NCI-H2196 (cell line): ENCODE measurements at regions not wholly inside any gene's neighbourhood (a gene's known extent, or its start where the extent isn't known, plus 50 kb on each side); places are given as distances from the start of the nearest gene placed in this dataset.

Source experiments
- DNase-seq: peaks from one replicate; lab custom pipeline; 2025; ENCODE audit not compliant: unreplicated experiment; lab: John Stamatoyannopoulos, UW

DNA sequence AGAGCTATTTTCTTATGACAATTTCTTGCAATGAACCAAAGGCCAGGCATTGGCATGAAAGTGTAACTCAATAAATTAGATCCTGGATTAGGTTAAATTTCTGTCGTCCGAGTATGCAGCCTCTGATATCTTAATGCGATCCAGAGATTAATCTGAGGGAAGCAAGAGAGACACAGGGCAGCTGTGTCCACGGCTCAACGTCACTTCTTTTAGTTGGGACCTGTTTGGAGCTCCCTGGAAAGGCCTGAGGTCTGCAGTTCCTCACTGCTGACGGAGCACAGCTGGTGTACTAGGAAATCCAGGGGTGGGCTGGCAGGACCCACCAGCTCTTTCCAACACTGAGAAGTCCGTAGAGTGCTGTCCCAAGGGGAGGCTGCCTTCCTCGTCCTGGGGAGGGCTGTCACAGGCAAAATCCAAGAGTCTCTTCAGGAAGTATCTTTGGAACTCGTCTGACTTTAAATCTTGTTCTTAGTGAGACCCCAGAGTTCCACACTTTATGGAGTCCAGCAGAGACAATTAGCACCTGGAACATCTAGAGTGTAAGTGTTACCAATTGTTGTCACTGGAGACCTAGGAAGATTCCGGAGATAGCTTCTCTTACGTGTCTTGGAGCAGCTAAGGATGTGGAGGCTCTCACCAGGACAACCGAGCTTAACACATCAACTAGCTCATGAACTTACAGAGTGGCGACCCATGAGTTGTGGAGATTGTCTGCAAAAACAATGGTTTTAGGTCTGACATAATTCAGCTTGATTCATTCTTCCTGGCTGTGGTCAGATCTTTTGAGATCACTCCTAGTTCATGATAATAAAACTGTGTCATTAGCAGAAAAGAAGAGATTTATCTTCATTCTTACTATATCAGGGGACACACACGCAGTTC is 173.7 kb downstream of the ACKR3 start:
- no peak for DNase-seq

DNA sequence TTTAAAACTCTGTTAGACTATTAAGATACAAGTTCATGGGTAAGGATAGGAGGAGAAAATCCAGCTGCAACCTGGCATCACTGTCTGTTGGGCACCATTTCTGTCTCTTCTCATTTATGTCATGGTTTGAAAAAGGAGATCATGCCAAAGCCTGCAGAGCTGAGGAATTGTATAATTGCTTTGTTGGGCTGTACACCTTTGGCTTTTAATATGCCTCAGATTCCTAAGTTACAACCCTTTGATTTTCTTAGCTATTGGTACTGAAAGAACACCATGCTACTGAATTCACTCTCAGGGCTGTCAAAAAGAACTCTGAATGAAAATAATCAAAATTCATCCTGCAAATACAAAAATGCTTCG is 174.3 kb downstream of the ACKR3 start:
- no peak for DNase-seq

DNA sequence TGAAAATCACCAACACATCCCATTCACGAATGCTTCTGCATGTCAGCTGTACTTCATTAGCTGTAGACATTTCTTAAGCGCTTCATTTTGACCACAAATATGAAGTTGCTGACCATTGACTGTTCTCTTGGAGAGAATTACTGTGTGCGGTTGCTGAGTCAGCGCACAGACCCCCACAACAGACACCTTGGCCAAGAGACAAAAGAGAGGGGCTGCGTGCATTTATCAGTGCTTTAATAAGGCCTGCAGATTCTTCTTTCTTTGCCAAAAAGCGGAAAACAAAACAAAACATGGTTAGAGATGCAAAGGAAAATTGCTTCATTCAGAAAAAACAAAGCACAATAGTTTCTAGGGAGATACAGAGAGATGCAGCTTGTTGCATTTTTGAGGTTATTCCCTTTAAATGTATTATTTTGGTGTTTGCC is 174.7 kb downstream of the ACKR3 start:
- no peak for DNase-seq

DNA sequence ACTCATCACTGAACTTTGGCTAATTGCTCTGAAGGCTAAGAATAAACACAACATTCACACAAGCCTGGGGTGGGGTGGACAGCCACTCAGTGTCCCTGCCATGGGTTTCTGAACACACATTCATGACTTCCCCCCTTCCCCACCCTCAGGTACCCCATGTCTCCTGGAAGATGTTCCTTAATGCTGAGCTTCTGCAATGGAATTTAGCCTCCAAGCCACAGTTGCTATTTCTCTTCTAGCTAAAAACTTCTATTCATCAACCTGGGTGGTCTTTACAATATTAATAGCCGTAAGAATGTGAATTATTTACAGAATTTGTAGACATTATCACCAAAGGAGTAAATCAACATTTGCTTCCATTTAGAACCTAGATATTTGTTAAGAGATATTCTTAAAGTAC is 175.1 kb downstream of the ACKR3 start:
- DNase-seq = no peak

DNA sequence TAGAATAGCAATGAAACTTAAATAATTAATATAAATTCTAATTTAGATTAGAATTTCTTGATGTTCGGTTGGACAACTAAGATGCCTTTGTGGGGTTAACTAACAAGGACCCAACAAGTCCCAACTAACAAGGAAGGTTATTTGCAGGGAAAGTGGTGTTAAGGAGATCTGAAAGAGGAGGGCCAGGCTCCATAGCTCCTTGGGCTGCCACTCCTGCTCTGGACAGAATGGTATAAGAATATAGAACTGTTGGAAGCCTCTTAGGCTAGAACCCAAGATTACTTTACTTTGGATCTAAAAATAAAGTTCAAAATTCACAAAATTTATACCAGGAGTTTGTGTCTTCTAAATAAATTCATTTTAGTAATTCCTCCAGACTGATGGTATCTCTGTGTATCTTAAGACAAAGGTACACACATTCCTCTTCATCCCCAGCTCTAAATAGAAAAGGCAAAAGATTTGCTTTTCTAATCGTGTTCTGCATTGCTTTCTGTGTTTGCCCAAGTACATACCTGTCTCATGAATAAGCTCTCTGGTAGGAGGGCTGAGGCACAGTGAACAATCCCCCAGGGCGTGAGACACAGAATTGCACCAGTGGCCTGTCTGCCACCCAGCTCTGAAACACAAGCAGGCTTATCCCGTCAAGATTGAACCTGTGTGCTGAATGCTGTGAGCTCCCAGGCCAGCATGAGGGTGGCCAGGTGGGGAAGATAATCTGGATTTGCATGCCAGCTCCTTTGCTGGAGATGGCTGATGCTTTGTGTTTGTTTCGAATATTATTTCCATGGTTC is 176.0 kb downstream of the ACKR3 start:
- DNase-seq = no peak

DNA sequence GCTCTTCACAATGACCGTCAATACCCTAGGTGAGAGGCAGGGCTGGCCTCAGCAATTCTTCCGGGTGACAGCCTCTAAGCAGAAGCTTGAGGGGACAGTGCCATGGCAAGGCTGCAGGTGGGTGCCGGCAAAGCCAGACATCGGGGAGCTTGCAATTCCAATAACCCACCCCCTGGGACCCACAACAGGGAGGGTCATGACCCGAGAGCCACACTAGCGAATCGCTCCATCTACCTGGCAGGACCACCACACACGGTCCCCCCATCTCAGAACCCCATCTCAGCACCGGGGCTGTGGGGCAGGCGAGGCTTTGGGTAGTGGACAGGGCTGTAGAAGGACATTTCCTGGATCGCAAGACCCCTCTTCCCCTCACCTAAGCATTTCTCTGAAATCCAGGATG is 177.2 kb downstream of the ACKR3 start:
- DNase-seq = no peak

DNA sequence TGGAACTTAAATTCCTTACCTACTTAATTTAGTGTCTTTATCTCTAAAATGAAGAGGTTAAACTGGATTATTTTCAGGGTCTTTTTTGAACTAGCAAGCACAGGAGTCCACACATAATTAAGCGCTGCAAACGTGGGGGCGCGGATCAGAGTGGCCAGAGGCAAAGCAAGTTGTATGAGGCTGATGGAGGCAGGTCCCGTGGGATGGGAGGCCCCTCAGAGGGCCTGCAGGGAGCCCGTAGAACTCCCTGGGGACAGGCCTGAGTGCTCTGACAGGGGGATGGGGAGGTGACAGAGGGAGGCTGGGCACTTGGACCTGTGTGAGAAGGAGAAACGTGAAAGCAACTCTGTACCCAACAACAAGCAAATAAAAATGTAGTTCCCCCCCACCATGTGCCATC is 177.8 kb downstream of the ACKR3 start:
- DNase-seq = no peak

DNA sequence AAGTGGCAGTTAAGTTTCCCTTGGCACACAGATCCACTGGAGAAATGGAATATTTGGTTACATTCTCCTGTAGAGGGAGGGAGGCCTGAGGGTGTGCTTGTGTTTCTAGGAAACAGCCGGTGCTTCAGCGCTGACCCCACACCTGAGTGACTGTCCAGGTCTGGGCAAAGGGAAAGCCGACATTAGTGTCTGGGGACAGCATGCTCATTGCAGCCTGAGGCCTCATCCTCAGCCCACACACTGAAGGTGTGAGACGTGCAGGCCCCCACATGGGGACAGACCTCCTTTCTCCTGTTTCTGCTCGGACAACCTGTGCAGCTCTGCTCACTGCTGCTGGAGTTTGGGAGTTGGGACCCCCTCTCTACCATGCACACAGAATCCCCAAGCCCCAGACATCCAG is 178.3 kb downstream of the ACKR3 start:
- DNase-seq = no peak

DNA sequence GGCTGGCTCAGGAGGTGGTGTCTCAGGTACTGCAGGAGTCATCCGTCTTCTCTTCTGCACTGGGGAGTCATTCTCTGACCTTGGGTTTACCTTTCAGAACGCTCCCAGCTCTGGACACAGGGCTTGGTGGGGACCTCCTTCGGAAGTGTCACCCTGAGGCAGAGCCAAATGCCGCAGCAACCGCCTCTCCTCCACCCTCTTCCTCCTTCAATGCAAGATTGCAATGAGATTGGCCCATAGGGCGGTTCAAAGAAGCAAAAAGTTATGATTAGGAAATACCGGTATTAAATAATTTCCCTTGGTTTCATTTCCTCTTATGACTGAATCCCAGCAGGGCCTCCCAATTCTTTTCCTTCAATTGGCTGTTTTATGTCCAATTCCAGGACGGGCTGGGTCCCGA is 178.8 kb downstream of the ACKR3 start:
- no peak for DNase-seq

DNA sequence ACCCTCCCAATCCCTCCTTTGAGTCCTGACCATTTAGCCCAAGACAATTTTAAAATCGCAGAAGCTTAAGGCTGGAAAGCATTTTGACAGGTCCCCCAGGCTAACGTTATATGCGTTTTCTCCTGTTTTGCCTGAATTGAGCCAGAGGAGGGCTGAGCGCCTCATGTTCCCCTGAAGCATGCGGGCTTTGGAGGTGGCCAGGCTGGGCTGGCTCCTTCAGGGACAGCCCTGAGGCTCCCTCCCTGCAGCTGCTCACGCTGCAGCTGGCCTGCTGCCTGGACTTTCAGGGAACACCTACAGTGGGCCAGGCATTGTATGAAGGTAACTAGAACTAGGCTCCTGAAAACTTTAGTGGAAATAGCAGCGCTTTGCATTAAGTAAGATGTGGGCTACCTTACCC is 179.2 kb downstream of the ACKR3 start:
- DNase-seq = peak; percentile 32

DNA sequence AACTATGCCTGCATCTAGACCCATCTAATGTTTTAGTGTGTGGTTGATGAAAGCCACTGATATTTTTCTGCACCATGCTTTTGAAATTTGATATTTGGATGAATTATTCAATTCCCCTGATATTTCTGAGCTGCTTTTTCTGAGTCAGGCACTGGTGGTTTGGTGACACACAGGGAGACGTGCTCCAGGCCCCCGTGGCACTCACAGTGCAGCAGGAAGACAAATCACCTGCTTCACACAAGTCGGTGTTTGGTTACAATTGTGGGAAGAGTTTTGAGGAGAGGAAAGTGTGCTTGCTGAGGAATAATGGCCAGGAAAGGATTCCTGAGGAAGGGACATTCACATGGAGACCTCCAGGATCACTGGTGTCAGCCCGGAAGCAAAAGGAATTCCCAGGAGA is 179.7 kb downstream of the ACKR3 start:
- DNase-seq = no peak

DNA sequence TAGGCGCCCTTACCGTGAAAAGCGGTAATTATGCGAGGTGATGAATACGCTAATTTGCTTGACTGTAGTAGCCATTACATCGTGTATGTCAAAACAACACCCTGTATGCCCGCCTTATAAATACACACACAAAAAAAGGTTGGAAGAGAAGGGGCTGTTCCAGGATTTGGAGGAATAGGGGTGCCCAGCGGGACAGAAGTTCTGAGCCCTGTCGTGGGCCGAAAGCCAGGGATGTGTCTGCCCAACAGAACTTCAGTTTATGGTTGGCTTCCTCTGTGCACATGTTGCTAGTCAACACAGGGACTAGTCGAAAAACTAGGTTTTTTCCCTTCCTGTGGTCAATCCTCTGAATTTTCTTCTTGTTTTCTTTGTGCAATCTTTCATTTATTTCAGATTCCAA is 182.5 kb downstream of the ACKR3 start:
- DNase-seq = no peak

DNA sequence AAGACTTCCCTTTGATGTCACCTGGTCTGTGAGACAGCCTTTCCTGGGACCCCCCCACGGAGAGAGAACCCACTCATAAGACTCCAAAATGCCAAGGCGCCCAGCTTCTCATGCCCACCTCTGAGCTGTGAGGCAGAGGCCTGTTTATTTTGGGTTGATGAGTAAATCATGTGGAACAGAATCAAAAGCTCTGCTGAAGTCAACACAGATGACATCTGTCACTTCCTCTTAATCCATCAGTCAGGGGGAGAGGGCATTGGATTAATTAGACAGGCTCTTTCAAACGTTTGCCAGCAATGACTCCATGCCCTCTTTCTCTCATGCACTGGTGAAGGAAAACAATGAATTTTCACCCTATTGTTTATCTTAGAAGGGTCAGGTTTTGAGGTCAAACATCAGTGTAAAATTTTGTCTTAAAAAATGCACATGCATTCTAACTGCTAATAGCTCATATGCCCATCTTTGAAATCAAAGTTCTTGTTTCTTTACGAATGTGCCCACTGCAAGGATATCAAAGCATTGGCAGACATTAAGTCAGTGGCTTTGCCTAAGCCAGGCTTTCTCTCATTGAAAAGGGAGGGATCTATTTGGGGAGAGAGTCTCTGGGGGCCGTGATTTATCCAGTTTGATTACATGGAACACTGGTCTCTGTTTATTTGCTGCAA is 184.1 kb downstream of the ACKR3 start:
- no peak for DNase-seq

DNA sequence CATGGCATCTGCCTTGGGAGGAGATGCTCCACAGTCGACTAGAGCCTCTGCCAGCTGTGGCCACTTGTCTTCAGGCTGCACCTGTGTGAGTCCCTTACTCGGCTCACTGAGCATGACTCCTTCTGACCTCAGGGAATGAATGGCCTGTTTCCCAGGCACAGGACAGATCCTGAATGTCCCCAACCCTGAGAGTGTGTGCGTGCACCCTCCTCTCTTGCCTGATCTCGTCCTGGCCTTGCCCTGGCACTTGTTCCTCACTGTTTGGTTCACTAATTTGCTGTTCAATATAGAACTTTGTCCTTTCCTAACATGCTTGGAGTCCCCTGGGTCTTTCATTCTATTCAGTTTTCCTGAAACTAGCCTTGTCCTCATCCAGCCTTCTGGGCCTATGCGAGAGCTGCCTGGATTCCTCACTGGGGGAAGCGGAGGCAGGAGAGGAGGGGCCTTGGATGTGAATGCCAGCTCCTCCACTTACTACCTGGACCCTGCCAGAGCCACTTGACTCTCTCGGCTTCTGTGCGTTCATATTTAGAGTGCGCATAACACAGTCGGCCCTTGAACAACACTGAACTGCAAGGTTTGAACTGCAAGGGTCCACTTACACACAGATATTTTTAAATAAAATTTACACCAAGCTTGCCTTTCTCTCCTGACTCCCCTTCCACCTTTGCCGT is 184.8 kb downstream of the ACKR3 start:
- no peak for DNase-seq

DNA sequence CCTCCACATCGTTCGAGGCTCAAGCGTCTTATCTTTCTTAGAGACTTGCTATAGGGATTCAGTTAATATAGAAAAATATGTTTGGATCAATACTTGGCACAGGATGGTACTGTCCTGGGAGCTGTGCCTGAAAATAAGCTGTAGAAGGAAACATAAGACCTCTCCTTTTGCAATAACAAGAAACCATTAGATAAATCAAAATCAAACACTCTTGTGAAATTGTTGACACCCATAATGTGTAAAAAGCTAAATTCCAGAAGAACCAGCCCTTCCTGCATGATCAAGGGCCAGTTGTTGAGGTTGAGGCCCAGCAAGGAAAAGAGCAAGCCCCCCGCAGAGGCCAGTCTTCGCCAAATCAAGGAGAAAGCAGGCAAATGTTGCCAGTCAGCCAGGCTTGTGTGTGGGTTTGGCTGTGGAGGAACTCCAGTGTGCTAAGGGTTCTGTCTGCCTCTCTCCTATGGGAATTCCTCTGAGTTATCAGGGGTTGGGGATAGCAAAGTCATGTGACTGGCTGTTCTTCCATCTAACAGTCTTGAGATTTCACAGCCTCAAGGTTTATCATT is 185.7 kb downstream of the ACKR3 start:
- no peak for DNase-seq

DNA sequence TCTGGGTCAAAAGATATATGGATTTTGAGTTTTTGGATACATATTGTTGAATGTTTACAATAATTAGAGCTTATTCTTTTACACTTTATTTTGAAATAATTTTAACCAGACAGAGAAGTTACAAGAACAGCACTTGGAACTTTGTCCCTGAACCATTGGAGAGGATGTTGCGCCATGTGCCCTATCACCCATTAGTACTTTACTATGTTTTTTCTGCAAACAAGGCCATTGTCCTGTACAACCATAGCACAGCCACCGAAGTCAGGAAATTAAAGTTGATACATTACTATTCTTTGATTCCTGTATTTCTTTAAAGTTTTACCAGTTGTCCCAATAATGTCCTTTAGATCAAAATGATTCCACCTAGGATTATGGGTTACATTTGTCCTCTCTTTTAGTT is 188.8 kb downstream of the ACKR3 start:
- DNase-seq = no peak

DNA sequence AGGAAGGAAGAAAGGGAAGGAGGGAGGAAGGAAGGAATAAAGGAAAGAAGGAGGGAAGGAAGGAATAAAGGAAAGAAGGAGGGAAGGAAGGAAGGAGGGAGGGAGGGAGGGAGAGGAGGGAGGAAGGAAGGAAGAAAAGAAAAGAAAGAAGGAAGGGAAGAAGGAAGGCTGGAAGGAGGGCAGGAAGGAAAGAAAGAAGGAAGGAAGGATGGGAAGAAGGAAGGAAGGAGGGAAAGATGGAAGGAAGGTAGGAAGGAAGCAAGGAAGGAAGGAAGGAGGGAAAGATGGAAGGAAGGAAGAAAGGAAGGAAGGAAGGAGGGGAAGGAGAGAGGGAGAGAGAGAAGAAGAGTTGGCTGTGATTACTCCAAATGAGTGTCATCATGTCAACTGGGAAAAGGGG is 190.6 kb downstream of the ACKR3 start:
- no peak for DNase-seq

DNA sequence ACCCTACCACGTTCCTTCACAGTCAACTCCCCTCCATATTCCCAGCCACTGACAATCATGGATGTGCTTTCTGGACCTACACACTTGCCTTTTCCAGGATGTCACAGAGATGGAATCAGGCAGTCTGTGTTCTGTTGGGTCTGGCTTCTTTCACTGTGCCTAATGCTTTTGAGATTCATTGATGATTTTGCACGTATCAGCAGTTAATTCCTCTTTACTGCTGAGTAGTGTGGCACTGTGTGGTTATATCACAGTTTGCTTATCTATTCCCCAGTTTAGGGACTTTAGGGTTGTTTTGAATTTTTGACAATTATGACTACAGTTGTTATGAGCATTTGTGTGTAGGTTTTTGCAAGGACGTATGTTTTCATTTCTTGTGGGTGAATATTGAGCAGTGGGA is 191.7 kb downstream of the ACKR3 start:
- DNase-seq = no peak

DNA sequence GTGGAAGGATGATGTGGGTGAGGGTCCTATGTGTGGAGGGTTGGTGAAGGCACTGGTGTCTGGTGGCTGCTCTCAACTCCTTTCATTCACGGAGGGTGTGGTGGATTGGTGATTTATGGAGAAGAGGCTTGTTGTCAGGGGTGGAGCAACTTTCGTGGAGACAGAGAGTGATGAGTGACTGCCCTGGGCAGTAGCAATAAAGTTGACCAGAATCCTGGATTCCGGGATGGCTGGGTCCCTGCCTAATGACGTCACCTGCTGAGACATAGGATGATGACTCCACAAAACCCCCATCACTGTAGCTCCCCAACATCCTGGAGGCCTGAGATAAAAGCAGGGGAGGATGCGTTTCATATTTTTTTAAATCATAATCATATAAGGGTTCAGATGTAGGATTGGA is 193.0 kb downstream of the ACKR3 start:
- no peak for DNase-seq

DNA sequence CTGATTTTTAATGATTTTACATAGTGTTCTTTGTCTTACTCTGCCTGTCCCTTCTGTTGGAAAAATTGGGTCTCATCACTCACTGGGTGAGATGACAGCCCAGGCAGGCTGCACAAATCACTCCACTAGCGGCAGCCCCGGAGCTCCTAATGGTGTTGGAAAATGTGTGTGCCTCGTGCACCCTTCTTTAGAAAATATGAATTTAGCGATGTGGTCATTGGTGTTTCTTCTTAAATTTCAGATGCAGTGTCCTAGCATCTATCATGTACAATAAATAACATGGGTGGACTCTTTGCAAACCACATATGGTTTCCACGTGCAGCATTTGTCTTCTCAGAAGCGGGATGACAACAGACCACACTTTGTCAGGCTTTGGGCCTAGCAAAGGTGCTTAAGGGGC is 194.2 kb downstream of the ACKR3 start:
- no peak for DNase-seq

DNA sequence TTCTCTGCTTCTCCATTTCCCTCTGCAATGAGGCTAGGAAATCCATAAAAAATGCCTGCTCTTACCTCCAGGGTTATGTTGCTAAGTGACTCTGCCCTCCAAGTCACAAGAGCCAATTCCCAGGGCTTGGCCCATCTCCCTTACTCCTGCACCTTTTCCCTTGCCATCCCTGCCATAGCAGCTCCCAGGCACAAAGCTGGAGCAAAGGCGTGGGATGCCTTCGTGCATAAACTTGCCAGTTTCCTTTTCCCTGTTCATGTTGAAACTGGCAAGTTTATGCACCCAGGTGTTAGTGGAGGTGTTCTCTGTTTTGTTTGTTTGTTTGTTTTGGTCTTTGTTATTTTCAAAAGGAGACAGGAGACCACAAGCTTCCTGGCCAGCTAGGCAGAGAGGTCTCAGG is 195.1 kb downstream of the ACKR3 start:
- no peak for DNase-seq
